ENCODE measurements at regions not wholly inside any gene's neighbourhood (a gene's known extent, or its start where the extent isn't known, plus 50 kb on each side); places are given as distances from the start of the nearest gene placed in this dataset.

DNA sequence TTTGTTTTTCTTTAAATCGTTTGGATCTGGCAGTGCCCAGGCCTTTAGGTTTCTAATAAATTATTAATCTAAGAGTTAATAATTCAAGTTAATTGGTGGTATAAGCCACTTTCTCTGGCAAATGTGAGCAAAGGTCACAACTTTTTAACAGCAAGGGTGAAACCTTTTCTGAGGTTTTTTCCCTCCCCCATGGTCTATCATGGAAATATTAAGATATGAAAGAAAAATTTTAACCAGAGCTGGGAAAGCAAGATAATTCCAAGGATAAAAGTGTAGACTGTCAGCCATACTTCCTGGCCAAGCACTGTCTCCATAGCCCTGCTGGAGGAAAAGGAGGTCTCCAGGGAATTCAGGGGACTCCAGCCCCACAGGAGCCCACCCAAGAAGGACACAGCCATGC lies 341.2 kb downstream of the SETD4 start:
- TF ChIP-seq POLR2A (IDR thresholded peaks at IDR 0.05; ENCODE audit: low read depth, low read length) (no peak), POLR2AphosphoS5 (IDR thresholded peaks at IDR 0.05; ENCODE audit: insufficient read depth, low read depth, low read length) (no peak), GATA2 (IDR thresholded peaks at IDR 0.05; ENCODE audit: insufficient read depth, insufficient read length, low read depth, low read length) (no peak), MYC (IDR thresholded peaks at IDR 0.05; ENCODE audit: low read depth, low read length) (no peak), EZH2 (IDR thresholded peaks at IDR 0.05; ENCODE audit: borderline replicate concordance, low read depth, low read length, severe bottlenecking) (no peak)
- TF ChIP-seq, protein P1, sequence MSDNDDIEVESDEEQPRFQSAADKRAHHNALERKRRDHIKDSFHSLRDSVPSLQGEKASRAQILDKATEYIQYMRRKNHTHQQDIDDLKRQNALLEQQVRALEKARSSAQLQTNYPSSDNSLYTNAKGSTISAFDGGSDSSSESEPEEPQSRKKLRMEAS (IDR thresholded peaks at IDR 0.05; ENCODE audit: insufficient read depth, insufficient read length), result no peak
- TF ChIP-seq, protein P2, sequence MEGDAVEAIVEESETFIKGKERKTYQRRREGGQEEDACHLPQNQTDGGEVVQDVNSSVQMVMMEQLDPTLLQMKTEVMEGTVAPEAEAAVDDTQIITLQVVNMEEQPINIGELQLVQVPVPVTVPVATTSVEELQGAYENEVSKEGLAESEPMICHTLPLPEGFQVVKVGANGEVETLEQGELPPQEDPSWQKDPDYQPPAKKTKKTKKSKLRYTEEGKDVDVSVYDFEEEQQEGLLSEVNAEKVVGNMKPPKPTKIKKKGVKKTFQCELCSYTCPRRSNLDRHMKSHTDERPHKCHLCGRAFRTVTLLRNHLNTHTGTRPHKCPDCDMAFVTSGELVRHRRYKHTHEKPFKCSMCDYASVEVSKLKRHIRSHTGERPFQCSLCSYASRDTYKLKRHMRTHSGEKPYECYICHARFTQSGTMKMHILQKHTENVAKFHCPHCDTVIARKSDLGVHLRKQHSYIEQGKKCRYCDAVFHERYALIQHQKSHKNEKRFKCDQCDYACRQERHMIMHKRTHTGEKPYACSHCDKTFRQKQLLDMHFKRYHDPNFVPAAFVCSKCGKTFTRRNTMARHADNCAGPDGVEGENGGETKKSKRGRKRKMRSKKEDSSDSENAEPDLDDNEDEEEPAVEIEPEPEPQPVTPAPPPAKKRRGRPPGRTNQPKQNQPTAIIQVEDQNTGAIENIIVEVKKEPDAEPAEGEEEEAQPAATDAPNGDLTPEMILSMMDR (IDR thresholded peaks at IDR 0.05; ENCODE audit: extremely low read depth in 1 of 2, insufficient read depth in 1 of 2, low read depth in 1 of 2, low read length in 2 of 2), result no peak

All from endothelial cell of umbilical vein (primary cell).